GM10266 (cell line): ENCODE measurements at regions not wholly inside any gene's neighbourhood (a gene's known extent, or its start where the extent isn't known, plus 50 kb on each side); places are given as distances from the start of the nearest gene placed in this dataset.
"Not testable (repeated sequence)": the region's sequence is repeated elsewhere in the genome, so short reads cannot be mapped to it uniquely, and the experiment has no call there.

ENCODE experiments used
- DNase-seq: peaks from one replicate; pipeline ENCODE4 v3.0.0; 2012; ENCODE audit errors: extremely low spot score
- CTCF ChIP-seq: IDR thresholded peaks from 2 replicates; pipeline ENCODE4 v1.5.1; 2012; ENCODE audit warnings: mild to moderate bottlenecking, low read depth; ENCODE audit not compliant: control insufficient read depth, insufficient read depth; ENCODE audit errors: missing control alignments

GRCh38 chr15:94856267-94856854 lies 625.0 kb downstream of the MCTP2 start:
- DNase-seq = no peak
- TF ChIP-seq CTCF = no peak

- no peak for DNase-seq
- TF ChIP-seq CTCF = no peak
Measured at GRCh38 chr15:94857466-94857865, 626.1 kb downstream of the MCTP2 start.

GRCh38 chr15:94858011-94858410 lies 626.6 kb downstream of the MCTP2 start:
- no peak for DNase-seq
- TF ChIP-seq CTCF = no peak

GRCh38 chr15:94858449-94858848 lies 627.1 kb downstream of the MCTP2 start:
- DNase-seq = no peak
- no peak for TF ChIP-seq CTCF

- no peak for DNase-seq
- no peak for TF ChIP-seq CTCF
Measured at GRCh38 chr15:94858920-94859319, 627.6 kb downstream of the MCTP2 start.

- TF ChIP-seq CTCF = no peak
- no peak for DNase-seq
Measured at GRCh38 chr15:94864600-94864999, 633.2 kb downstream of the MCTP2 start.

GRCh38 chr15:94868265-94868664 lies 636.9 kb downstream of the MCTP2 start:
- DNase-seq = not testable (repeated sequence)

- no peak for DNase-seq
- TF ChIP-seq CTCF = no peak
Measured at GRCh38 chr15:94875550-94875949, 644.2 kb downstream of the MCTP2 start.
